SKM-1 treated with dmso at 0.1 percent for 144 hours (cell line): ENCODE measurements at regions not wholly inside any gene's neighbourhood (a gene's known extent, or its start where the extent isn't known, plus 50 kb on each side); places are given as distances from the start of the nearest gene placed in this dataset.

Source experiments
- DNase-seq: peaks from one replicate; lab custom pipeline; 2025; ENCODE audit not compliant: unreplicated experiment; lab: John Stamatoyannopoulos, UW

GRCh38 chr4:148773313-148773712, 331.1 kb upstream of the NR3C2 start:
- DNase-seq, result no peak

DNA sequence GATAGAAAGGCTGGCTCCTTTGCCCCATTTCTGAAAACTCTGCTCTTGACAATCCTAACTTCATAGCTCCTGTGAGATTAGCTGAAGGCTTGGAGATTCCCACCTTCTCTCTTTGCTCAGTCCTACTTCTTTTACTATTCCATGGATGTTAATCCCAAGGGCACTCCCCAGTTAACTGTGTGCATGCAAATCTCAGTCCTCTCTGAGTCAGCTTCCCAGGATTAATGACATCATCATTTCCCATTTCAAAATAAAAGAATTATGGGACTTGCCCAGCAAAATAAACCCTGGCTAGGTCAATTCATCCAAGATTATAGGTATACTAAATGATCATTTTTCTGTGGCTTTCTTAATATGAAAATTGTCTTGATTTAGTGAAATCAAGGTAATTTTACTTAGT, 328.6 kb upstream of the NR3C2 start:
- no peak for DNase-seq

GRCh38 chr4:148770377-148770776, 328.2 kb upstream of the NR3C2 start:
- no peak for DNase-seq

DNA sequence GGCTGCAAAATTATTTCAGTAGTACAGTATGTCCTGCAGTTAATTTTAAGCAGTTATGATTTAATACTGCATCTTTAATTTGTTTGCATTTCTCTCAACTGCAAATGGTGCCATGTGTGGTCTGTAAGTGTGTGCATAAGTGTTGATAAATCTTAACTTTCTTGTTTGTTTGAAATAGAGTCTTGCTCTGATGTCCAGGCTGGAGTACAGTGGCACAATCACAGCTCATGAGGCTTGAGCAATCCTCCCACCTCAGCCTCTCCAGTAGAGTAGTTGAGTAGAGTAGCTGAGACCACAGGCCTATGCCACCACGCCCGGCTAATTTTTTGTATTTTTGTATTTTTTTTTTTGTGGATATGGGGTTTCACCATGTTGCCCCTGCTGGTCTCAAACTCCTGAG, 322.5 kb upstream of the NR3C2 start:
- DNase-seq, result no peak

GRCh38 chr4:148757171-148757570, 315.0 kb upstream of the NR3C2 start:
- DNase-seq, result no peak

GRCh38 chr4:148749403-148749802, 307.2 kb upstream of the NR3C2 start:
- no peak for DNase-seq

DNA sequence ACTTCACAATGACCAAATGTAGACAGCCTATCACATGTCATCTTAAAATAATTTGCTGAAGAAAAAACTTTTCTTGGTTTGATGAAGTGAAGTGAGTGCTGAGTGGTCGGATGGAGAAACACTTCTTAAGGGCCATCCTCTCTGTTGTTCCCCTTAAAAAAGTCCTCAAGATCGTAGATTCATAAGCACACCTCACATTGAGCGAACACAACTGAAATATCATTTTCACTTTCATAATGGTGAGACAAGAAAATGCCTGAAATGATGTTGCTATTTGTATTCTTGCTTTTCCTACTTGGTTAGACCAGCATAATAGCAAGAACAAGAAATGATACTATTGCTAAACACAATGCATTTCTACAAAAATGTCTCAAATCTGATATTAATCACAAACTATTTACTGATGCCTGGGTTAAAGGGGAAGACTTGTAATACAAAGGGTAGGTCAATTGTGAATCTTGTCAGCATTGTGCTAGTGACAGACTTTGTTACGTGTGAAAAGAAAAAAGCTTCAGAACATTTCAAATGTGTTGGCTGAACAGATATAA, 305.6 kb upstream of the NR3C2 start:
- DNase-seq, result no peak

GRCh38 chr4:148740701-148741100, 298.5 kb upstream of the NR3C2 start:
- DNase-seq, result no peak

DNA sequence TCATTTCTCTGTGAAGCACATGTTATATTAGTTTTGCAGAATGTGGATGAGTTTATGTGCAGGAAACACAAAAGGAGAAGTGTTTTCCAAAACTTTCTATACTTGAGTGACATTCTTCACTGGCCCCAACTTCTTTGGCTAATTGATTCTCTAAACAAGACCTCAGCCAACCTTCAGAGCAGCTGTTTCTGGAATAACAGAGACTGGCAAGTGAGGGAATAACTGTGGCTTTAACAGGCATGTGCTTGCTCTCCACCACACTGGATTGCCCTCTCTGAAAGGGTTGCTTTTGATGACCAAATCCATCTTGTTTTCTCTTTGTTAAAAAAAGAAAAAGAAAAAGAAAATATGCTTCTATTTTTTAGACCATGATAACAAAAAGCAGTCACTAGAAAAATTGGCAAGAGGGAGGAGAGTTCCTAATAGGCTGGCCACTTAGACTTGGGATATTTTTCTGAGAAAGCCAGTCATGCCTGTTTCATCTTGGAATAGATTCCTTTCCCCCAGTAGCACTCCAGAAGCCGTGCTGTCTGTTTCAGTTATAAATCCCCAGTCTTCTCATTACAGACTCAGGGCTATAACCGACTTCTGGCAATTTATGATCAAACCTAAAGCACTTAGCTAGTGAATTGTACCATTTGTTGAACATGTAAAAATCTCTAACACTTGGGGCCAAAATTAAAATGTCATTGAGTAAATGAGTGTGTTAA, 295.0 kb upstream of the NR3C2 start:
- DNase-seq, result no peak

- DNase-seq, result no peak
Observed at GRCh38 chr4:148735432-148736155, 293.4 kb upstream of the NR3C2 start.

- DNase-seq, result no peak
Observed at GRCh38 chr4:148730766-148731165, 288.6 kb upstream of the NR3C2 start.

DNA sequence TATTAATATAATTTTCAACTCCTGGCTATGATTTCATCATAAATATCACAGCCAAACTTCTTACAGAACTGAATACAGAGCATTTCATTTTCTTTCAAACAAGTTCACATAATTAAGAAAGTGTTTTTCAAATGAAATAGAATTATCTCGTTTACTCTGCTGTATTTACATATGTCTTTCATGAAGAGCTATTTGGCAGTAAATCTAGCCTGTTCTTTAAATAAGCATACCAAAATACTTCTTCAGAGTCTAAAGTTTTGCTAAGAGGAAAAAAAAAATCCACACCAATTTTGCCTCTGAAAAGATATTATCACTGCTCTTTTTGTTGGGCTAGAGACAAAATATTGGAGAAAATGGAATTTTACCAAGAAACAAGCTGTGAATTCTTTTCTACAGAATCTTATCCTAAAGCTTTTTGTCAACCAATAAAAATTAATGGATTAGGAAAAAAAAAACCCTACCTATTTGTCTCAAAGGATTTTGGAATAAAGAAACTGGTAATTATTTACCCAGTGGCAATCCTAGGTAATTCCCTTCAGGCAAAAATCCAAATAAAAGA, 287.9 kb upstream of the NR3C2 start:
- DNase-seq, result no peak

DNA sequence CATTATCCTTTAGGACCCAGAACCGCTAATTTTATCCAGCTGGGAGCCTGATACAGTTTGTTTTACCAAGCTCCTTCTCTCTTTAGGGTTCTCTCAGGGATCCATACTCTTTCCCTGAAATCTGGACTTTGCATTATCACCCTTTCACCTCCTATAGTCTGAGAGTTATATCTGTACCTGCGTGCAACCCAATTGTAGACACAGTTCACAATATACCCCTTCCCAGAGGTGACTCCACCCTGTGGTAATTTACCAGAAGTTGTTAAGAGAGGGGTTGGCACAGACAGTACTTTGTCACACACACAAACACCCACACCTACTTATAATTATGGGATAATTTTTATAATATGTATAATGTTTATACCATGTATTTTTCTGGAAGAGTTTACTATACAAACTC, 275.8 kb upstream of the NR3C2 start:
- DNase-seq, result no peak

DNA sequence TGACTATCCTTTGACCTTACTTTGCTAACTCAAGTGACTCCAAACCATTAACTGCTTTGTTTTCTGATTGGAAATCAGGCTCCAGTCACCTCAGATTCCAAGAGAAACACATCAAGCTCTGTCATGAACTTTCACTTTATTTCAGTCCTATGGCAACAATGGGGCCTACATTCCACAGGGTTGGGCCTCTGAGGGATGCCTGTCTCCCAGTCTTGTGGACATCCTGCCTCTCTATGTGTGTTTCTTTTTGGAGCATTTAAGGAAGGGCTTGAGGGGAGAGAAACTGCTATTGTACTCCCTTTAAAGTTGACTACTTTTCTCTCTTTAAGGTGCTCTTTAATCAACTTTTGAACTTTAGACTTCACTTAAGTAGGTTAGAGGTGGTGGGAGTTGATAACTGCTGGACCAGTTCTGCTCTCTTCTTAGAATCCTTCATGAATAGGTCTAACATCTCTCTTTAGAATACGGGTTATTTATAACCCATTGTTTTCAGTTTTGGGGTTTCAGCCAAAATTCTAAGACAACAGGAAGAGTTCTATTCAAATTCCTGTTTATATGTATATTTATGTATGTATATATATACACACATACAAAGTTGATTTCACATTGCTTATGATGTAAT, 274.3 kb upstream of the NR3C2 start:
- DNase-seq, result no peak

- no peak for DNase-seq
Observed at GRCh38 chr4:148704291-148704690, 262.1 kb upstream of the NR3C2 start.

GRCh38 chr4:148694702-148695101, 252.5 kb upstream of the NR3C2 start:
- no peak for DNase-seq

DNA sequence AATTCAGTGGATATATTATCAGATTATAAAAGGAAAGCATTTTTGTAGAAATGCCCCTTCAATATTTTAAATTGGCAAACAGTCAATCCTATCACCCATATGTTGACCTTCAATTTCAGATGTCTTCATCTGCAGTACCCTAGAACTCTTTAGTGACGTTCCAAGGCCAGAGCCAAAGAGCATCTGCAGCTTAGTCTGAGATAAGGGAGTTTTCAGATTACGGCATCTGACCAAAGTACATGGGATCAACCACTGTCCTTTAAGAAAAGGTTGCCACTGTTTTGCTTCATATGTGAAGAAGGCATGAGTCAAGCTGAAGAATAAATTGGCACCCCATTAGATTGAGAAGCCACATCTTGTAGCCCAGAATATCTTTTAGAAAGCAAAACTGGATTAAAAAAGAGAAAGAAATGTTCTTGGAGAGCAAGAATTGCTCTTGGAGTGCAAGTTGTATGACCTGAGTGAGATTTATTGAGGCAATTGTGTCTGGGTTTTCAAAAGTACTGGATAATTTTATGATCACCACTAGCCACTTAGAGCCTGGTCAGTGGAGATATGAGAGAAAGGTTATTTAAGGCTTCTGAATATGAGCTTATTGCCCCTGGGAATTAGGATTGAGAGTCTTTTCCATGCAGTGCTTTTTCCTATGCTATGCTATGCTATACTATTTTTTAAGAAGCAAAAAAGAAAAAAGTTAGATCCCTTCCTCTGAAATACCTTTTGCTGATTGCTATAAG, 251.9 kb upstream of the NR3C2 start:
- DNase-seq, result no peak

GRCh38 chr4:148692242-148692641, 250.0 kb upstream of the NR3C2 start:
- DNase-seq, result no peak

GRCh38 chr4:148686449-148686848, 244.2 kb upstream of the NR3C2 start:
- DNase-seq, result no peak

GRCh38 chr4:148684638-148685037, 242.4 kb upstream of the NR3C2 start:
- DNase-seq, result no peak

- no peak for DNase-seq
Observed at GRCh38 chr4:148680884-148681283, 238.7 kb upstream of the NR3C2 start.
